Liver (tissue), 8 donors: ENCODE measurements at regions not wholly inside any gene's neighbourhood (a gene's known extent, or its start where the extent isn't known, plus 50 kb on each side); places are given as distances from the start of the nearest gene placed in this dataset.

Experiments
- DNase-seq: peaks from one replicate; pipeline ENCODE4 v3.0.0-alpha.2; 2017; ENCODE audit warnings: low spot score
- H3K27ac ChIP-seq, 2 donors: one replicate each; pipeline ENCODE4 v1.7.0; 2013; ENCODE audit warnings: inconsistent platforms in 2 of 2, low read length in 2 of 2, control low read depth in 1 of 2, low read depth in 1 of 2, mild to moderate bottlenecking in 1 of 2
- H3K27me3 ChIP-seq, 4 donors: one replicate each; pipeline versions ENCODE4 v1.6.1 to v1.7.0; 2013; ENCODE audit warnings: low read length in 3 of 4, inconsistent platforms in 1 of 4, mild to moderate bottlenecking in 1 of 4, moderate library complexity in 1 of 4; ENCODE audit not compliant: control insufficient read depth in 4 of 4, insufficient read depth in 4 of 4
- H3K36me3 ChIP-seq, 4 donors: one replicate each; pipeline versions ENCODE4 v1.6.1 to v1.7.0; 2013; ENCODE audit warnings: low read length in 3 of 4, mild to moderate bottlenecking in 3 of 4, low read depth in 1 of 4, moderate library complexity in 1 of 4; ENCODE audit not compliant: control insufficient read depth in 4 of 4, insufficient read depth in 3 of 4
- H3K4me1 ChIP-seq, 4 donors: one replicate each; pipeline versions ENCODE4 v1.6.1 to v1.7.0; 2013; ENCODE audit warnings: low read length in 3 of 4, mild to moderate bottlenecking in 3 of 4, moderate library complexity in 1 of 4; ENCODE audit not compliant: control insufficient read depth in 4 of 4, insufficient read depth in 4 of 4
- H3K4me3 ChIP-seq, 3 donors: one replicate each; pipeline versions ENCODE4 v1.6.1 to v1.7.0; 2013; ENCODE audit warnings: low read length in 3 of 3, control low read depth in 1 of 3, low read depth in 1 of 3, mild to moderate bottlenecking in 1 of 3
- H3K9ac ChIP-seq, 2 donors: one replicate each; pipeline ENCODE4 v1.7.0; 2013; ENCODE audit warnings: low read length in 2 of 2, mild to moderate bottlenecking in 2 of 2, moderate library complexity in 2 of 2, control low read depth in 1 of 2, low read depth in 1 of 2
- H3K9me3 ChIP-seq, 4 donors: one replicate each; pipeline versions ENCODE4 v1.6.1 to v1.7.0; 2013; ENCODE audit warnings: low read length in 3 of 4; ENCODE audit not compliant: control insufficient read depth in 4 of 4
- EGR1 ChIP-seq, 2 donors: IDR thresholded peaks; 2 replicates each; pipeline ENCODE4 v1.6.1; 2016 to 2018; ENCODE audit warnings: antibody characterized with exemption in 2 of 2, low read depth in 2 of 2
- FOXA2 ChIP-seq: IDR thresholded peaks from 2 replicates; pipeline ENCODE4 v1.6.1; 2016; ENCODE audit warnings: antibody characterized with exemption
- GABPA ChIP-seq, 2 donors: IDR thresholded peaks in 1 of 2; conservative IDR thresholded peaks in 1 of 2; 2 replicates each; pipeline ENCODE4 v1.6.1; 2016; ENCODE audit warnings: antibody characterized with exemption in 2 of 2, mild to moderate bottlenecking in 1 of 2, moderate library complexity in 1 of 2
- HNF4A ChIP-seq, 2 donors: conservative IDR thresholded peaks; 2 replicates each; pipeline ENCODE4 v1.6.1; 2016; ENCODE audit warnings: antibody characterized with exemption in 2 of 2, mild to moderate bottlenecking in 2 of 2
- HNF4G ChIP-seq: IDR thresholded peaks from 2 replicates; pipeline ENCODE4 v1.6.1; 2016; ENCODE audit warnings: antibody characterized with exemption
- JUND ChIP-seq, 2 donors: IDR thresholded peaks; 2 replicates each; pipeline ENCODE4 v1.6.1; 2016; ENCODE audit warnings: antibody characterized with exemption in 2 of 2
- NR2F2 ChIP-seq: IDR thresholded peaks from 2 replicates; pipeline ENCODE4 v1.6.1; 2016; ENCODE audit warnings: antibody characterized with exemption
- RAD21 ChIP-seq, 2 donors: IDR thresholded peaks; 2 replicates each; pipeline ENCODE4 v1.6.1; 2016; ENCODE audit warnings: antibody characterized with exemption in 2 of 2, mild to moderate bottlenecking in 2 of 2
- RXRA ChIP-seq, 2 donors: IDR thresholded peaks; 2 replicates each; pipeline ENCODE4 v1.6.1; 2017 to 2018; ENCODE audit warnings: antibody characterized with exemption in 2 of 2, mild to moderate bottlenecking in 1 of 2
- SP1 ChIP-seq: IDR thresholded peaks from 2 replicates; pipeline ENCODE4 v1.6.1; 2018; ENCODE audit warnings: antibody characterized with exemption, mild to moderate bottlenecking
- TAF1 ChIP-seq: conservative IDR thresholded peaks from 2 replicates; pipeline ENCODE4 v1.6.1; 2016; ENCODE audit warnings: antibody characterized with exemption, mild to moderate bottlenecking
- YY1 ChIP-seq: IDR thresholded peaks from 2 replicates; pipeline ENCODE4 v1.6.1; 2016; ENCODE audit warnings: antibody characterized with exemption, mild to moderate bottlenecking
- WGBS: extraction: QIAGEN DNeasy Blood & Tissue Kit; methylation state at CpG from one replicate; pipeline ENCODE4 v1.1.7; 2013; 5-methylcytosine and 5-hydroxymethylcytosine counted together
- TF ChIP-seq, protein P1 (sequence below): IDR thresholded peaks from 2 replicates; pipeline ENCODE4 v1.6.1; 2016; ENCODE audit warnings: antibody characterized with exemption
- TF ChIP-seq, protein P2 (sequence below): fragments of 150-350 bp; IDR thresholded peaks from 2 replicates; pipeline ENCODE4 v1.5.1; 2017; ENCODE audit warnings: improper control_type of control experiment, low read depth, low read length; ENCODE audit not compliant: missing input control
- TF ChIP-seq, protein P3 (sequence below): IDR thresholded peaks from 2 replicates; pipeline ENCODE4 v1.6.1; 2016; ENCODE audit warnings: antibody characterized with exemption
- TF ChIP-seq, protein P4 (sequence below): IDR thresholded peaks from 2 replicates; pipeline ENCODE4 v1.6.1; 2016; ENCODE audit warnings: antibody characterized with exemption, mild to moderate bottlenecking
- donor health status: healthy.
- donor health status: healthy.
- donor health status: healthy.
- donor health status: healthy.
- donor health status: healthy.

DNA sequence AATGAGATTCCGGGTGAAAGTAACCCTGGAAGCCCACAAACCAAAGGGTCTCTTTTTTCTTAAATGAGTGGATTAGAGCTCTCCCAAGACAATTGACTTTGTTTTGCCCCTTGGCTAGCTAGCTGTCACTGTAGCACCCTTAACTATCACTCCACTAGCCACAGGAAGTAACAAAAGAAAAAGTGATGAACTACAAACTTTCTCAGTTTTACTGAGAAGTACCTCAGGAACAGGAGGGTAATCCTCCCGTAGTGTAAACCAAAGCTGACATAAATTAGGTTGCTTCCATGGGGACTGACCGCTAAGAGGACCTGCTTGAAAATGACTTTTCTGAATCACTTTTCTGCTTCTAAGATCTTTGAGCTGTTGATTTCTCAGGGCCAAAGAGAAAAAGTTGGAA lies 240.1 kb downstream of the BARHL2 start:
- no peaks in the 10 kb centered on the region for H3K4me1 ChIP-seq
- WGBS = 88% methylated on average over 3 of the region's 3 CpGs
- H3K9me3 ChIP-seq = no peaks in the 10 kb centered on the region
- no peak overlapping the region for H3K27ac ChIP-seq
- H3K36me3 ChIP-seq = no peaks in the 10 kb centered on the region
- H3K4me3 ChIP-seq = no peak overlapping the region
- H3K27me3 ChIP-seq = peaks cover 0 to 7% (median 0%) of the 10 kb centered on the region in 4 donors
- H3K9ac ChIP-seq = no peak overlapping the region
- TF ChIP-seq, protein P1, sequence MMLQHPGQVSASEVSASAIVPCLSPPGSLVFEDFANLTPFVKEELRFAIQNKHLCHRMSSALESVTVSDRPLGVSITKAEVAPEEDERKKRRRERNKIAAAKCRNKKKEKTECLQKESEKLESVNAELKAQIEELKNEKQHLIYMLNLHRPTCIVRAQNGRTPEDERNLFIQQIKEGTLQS = no peak
- TF ChIP-seq NR2F2 (no peak), JUND (IDR thresholded peaks at IDR 0.05) (no peak), HNF4G (no peak)
- no peak for DNase-seq

DNA sequence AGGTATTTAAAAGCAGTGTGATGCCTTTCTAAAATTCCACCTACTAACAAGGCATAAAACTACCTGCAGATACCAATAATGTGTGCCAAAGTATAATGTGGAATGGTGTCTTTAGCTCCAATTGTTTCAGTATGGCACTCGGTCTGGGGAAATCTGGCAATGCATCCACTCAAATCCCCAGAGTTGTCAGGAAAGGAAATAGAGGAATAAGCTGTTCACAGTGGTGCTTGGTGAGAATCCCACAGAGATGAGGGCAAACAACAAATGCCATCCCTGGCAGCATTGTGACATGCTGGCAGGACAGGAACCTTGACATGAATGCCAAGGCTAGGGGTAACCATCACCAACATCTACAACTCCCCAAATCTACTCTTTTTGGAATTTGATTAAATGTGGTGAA lies 240.7 kb downstream of the BARHL2 start:
- WGBS = 68% methylated on average over 1 of the region's 1 CpG
- DNase-seq = no peak
- no peak overlapping the region for H3K9ac ChIP-seq
- H3K27ac ChIP-seq = no peak overlapping the region
- H3K36me3 ChIP-seq = no peaks in the 10 kb centered on the region
- no peaks in the 10 kb centered on the region for H3K4me1 ChIP-seq
- TF ChIP-seq, protein P1 = no peak
- TF ChIP-seq YY1 (no peak), JUND (IDR thresholded peaks at IDR 0.05) (no peak), RXRA (IDR thresholded peaks at IDR 0.05) (no peak), TAF1 (no peak), GABPA (IDR thresholded peaks at IDR 0.05 in 1 of 2, conservative IDR thresholded peaks at IDR 0.05 in 1 of 2) (no peak), HNF4G (no peak), HNF4A (conservative IDR thresholded peaks at IDR 0.05) (no peak), EGR1 (IDR thresholded peaks at IDR 0.05; ENCODE audit: low read depth in 2 of 2) (no peak), RAD21 (IDR thresholded peaks at IDR 0.05) (no peak), SP1 (no peak), FOXA2 (no peak)
- TF ChIP-seq, protein P2, sequence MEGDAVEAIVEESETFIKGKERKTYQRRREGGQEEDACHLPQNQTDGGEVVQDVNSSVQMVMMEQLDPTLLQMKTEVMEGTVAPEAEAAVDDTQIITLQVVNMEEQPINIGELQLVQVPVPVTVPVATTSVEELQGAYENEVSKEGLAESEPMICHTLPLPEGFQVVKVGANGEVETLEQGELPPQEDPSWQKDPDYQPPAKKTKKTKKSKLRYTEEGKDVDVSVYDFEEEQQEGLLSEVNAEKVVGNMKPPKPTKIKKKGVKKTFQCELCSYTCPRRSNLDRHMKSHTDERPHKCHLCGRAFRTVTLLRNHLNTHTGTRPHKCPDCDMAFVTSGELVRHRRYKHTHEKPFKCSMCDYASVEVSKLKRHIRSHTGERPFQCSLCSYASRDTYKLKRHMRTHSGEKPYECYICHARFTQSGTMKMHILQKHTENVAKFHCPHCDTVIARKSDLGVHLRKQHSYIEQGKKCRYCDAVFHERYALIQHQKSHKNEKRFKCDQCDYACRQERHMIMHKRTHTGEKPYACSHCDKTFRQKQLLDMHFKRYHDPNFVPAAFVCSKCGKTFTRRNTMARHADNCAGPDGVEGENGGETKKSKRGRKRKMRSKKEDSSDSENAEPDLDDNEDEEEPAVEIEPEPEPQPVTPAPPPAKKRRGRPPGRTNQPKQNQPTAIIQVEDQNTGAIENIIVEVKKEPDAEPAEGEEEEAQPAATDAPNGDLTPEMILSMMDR = no peak
- TF ChIP-seq, protein P3, sequence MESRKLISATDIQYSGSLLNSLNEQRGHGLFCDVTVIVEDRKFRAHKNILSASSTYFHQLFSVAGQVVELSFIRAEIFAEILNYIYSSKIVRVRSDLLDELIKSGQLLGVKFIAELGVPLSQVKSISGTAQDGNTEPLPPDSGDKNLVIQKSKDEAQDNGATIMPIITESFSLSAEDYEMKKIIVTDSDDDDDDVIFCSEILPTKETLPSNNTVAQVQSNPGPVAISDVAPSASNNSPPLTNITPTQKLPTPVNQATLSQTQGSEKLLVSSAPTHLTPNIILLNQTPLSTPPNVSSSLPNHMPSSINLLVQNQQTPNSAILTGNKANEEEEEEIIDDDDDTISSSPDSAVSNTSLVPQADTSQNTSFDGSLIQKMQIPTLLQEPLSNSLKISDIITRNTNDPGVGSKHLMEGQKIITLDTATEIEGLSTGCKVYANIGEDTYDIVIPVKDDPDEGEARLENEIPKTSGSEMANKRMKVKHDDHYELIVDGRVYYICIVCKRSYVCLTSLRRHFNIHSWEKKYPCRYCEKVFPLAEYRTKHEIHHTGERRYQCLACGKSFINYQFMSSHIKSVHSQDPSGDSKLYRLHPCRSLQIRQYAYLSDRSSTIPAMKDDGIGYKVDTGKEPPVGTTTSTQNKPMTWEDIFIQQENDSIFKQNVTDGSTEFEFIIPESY = no peak
- TF ChIP-seq, protein P4, sequence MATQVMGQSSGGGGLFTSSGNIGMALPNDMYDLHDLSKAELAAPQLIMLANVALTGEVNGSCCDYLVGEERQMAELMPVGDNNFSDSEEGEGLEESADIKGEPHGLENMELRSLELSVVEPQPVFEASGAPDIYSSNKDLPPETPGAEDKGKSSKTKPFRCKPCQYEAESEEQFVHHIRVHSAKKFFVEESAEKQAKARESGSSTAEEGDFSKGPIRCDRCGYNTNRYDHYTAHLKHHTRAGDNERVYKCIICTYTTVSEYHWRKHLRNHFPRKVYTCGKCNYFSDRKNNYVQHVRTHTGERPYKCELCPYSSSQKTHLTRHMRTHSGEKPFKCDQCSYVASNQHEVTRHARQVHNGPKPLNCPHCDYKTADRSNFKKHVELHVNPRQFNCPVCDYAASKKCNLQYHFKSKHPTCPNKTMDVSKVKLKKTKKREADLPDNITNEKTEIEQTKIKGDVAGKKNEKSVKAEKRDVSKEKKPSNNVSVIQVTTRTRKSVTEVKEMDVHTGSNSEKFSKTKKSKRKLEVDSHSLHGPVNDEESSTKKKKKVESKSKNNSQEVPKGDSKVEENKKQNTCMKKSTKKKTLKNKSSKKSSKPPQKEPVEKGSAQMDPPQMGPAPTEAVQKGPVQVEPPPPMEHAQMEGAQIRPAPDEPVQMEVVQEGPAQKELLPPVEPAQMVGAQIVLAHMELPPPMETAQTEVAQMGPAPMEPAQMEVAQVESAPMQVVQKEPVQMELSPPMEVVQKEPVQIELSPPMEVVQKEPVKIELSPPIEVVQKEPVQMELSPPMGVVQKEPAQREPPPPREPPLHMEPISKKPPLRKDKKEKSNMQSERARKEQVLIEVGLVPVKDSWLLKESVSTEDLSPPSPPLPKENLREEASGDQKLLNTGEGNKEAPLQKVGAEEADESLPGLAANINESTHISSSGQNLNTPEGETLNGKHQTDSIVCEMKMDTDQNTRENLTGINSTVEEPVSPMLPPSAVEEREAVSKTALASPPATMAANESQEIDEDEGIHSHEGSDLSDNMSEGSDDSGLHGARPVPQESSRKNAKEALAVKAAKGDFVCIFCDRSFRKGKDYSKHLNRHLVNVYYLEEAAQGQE = no peak
- H3K4me3 ChIP-seq = no peak overlapping the region
- peaks cover 0 to 7% (median 0%) of the 10 kb centered on the region in 4 donors for H3K27me3 ChIP-seq
- no peaks in the 10 kb centered on the region for H3K9me3 ChIP-seq
